Epithelial cell of proximal tubule (primary cell): ENCODE measurements at regions not wholly inside any gene's neighbourhood (a gene's known extent, or its start where the extent isn't known, plus 50 kb on each side); places are given as distances from the start of the nearest gene placed in this dataset.

Experiments
- DNase-seq: peaks from one replicate; pipeline ENCODE4 v3.0.0-alpha.2; 2011; ENCODE audit warnings: low read depth
- H3K4me3 ChIP-seq: 2 replicates; pipeline ENCODE4 v1.5.1; 2011; ENCODE audit warnings: low read depth, mild to moderate bottlenecking, low read length
- TF ChIP-seq, protein P1 (sequence below): conservative IDR thresholded peaks from 2 replicates; pipeline ENCODE4 v1.5.1; 2012; ENCODE audit warnings: low read depth, mild to moderate bottlenecking, low read length

- H3K4me3 ChIP-seq: no peak overlapping the region
- TF ChIP-seq, protein P1, sequence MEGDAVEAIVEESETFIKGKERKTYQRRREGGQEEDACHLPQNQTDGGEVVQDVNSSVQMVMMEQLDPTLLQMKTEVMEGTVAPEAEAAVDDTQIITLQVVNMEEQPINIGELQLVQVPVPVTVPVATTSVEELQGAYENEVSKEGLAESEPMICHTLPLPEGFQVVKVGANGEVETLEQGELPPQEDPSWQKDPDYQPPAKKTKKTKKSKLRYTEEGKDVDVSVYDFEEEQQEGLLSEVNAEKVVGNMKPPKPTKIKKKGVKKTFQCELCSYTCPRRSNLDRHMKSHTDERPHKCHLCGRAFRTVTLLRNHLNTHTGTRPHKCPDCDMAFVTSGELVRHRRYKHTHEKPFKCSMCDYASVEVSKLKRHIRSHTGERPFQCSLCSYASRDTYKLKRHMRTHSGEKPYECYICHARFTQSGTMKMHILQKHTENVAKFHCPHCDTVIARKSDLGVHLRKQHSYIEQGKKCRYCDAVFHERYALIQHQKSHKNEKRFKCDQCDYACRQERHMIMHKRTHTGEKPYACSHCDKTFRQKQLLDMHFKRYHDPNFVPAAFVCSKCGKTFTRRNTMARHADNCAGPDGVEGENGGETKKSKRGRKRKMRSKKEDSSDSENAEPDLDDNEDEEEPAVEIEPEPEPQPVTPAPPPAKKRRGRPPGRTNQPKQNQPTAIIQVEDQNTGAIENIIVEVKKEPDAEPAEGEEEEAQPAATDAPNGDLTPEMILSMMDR: no peak
These were observed 814.5 kb downstream of the CBLN2 start for GRCh38 chr18:71729611-71730010.

DNA sequence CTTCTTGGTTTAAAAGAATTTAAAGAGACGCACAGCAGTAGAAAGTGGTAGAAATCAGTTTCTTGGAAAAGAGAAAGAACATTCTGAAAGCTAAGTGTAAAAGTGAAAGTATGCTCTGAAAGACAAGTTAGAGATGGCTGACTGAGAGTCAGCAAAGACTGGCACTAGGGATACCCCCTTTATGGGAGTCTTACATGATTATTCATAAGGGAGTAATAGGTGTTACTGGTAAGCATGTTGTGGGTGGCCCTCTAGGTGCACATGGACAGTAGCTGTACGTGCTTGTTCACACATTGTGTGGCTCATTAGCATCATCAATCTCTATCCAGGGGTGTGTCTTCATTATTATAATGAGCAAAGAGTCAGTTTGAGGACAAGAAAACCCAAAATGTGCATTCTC is 816.2 kb downstream of the CBLN2 start:
- no peak for DNase-seq
- TF ChIP-seq, protein P1: no peak
- no peak overlapping the region for H3K4me3 ChIP-seq

More at GRCh38 chr18:71729611-71730010, 814.5 kb downstream of the CBLN2 start:
- no peak for DNase-seq

GRCh38 chr18:71725256-71725655 is 818.9 kb downstream of the CBLN2 start:
- TF ChIP-seq, protein P1: no peak
- no peak overlapping the region for H3K4me3 ChIP-seq
- no peak for DNase-seq

DNA sequence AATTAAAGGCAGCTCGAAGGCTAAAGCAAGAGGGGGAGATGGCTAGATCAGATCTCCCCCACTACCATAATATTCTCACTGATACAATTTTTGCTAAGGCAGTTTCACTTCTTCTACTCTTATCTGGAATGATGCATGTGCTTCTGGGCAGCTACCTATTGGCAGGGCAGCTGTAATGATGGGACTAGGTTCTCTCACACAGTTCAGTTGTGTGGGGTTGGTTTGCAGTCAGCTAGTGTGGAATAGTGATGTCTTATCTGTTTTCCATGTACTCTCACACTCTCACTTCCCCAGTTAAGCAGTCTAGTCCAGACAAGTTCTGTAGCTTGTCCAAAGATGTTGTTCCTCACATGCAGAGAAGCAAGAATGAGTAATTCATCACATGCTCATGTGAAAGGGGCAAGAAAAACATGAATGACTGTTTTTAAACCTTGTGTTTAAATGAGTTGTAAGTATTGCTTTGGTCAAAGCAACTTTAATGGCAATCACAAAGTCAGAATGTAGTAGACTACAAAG is 836.1 kb downstream of the CBLN2 start:
- no peak for DNase-seq
- H3K4me3 ChIP-seq: no peak overlapping the region
- TF ChIP-seq, protein P1: no peak

DNA sequence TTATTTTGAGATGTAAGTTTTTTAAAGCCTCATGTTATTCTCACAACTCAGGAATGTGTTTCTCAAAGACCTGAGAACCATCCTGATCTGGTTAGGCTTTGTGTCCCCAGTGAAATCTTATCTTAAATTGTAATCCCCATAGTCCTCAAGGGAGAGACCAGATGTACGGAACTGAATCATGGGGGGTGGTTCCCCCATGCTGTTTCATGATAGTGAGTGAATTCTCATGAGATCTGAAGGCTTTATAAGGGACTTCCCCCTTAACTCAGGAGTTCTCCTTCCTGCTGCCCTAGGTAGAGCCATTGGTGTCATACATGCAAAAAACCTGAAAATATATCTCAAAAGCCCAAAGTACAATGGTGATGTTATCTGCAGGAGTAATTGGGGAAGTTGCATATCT is 836.7 kb downstream of the CBLN2 start:
- no peak for DNase-seq
- TF ChIP-seq, protein P1: no peak
- H3K4me3 ChIP-seq: no peak overlapping the region

GRCh38 chr18:71689416-71690160 is 854.6 kb downstream of the CBLN2 start:
- TF ChIP-seq, protein P1: no peak
- H3K4me3 ChIP-seq: no peak overlapping the region
- no peak for DNase-seq

DNA sequence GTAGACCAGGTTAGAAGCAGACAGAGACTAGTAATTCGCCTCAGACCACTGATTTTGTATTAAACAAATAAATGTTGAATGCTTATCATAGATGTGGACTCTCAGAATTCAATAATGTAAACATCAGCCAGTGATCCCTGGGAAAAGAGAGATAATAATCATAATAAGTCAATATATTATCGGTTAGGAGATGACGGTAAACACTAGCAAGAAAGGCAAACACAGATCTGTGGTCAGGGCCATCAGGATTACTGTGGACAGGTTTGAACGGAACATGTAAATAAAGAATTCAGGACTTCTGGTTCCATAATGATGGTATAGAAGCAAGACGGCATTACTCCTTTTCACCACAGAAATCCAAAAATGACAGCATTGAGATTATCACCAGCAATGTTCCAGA is 861.6 kb downstream of the CBLN2 start:
- TF ChIP-seq, protein P1: no peak
- no peak overlapping the region for H3K4me3 ChIP-seq
- no peak for DNase-seq
